Activated gamma-delta T cell treated with Interleukin-2 at 50 U/mL for 16 hours (primary cell): ENCODE measurements at regions not wholly inside any gene's neighbourhood (a gene's known extent, or its start where the extent isn't known, plus 50 kb on each side); places are given as distances from the start of the nearest gene placed in this dataset.
"Not testable (repeated sequence)": the region's sequence is repeated elsewhere in the genome, so short reads cannot be mapped to it uniquely, and the experiment has no call there.

ENCODE experiments used
- DNase-seq: peaks from one replicate; pipeline ENCODE4 v3.0.0-alpha.2; 2020

GRCh38 chr10:2414039-2414438 is 653.3 kb upstream of the PFKP start:
- no peak for DNase-seq

DNA sequence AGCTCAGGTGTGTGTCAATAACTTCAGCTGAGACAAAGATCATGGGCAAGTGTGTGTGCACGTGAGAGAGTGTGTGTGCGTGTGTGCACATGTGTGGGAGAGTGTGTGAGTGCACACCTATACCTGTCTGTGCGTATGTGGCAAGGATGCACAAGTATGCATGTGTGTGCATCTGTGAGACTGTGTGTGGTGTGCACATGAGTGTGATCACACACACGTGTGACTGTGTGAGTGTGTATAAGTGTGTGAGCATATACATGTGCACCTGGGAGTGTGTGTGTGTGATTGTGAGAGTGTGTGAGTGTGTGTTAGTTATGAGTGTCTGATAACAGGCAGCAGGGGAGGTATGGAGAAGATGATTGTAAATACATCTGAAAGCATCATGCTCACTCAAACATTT is 657.3 kb upstream of the PFKP start:
- DNase-seq: no peak

DNA sequence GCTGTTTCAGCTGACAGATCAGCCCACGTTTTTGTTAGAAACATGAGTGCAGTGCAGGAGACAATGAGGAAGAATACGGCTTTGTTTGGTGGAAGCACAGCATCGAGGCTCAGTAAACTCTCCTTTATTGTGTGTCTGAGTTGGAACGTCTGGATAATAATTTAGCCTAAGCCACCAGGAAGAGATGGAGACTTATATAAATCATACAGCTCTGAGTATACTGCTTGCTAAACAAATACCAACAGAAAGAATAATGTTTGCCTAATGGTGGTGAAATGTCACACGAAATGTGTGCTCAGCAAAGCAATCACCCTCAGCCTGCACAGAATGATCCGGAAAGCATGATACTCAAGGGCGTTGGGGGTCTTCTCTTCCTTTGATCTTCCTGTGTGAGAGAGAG is 664.1 kb upstream of the ADARB2 start:
- no peak for DNase-seq

GRCh38 chr10:2399482-2399881 is 662.2 kb upstream of the ADARB2 start:
- no peak for DNase-seq

GRCh38 chr10:2392145-2392812 is 655.0 kb upstream of the ADARB2 start:
- no peak for DNase-seq

- DNase-seq: no peak
Measured at GRCh38 chr10:2387672-2388071, 650.3 kb upstream of the ADARB2 start.

GRCh38 chr10:2387261-2387660 is 649.9 kb upstream of the ADARB2 start:
- no peak for DNase-seq

DNA sequence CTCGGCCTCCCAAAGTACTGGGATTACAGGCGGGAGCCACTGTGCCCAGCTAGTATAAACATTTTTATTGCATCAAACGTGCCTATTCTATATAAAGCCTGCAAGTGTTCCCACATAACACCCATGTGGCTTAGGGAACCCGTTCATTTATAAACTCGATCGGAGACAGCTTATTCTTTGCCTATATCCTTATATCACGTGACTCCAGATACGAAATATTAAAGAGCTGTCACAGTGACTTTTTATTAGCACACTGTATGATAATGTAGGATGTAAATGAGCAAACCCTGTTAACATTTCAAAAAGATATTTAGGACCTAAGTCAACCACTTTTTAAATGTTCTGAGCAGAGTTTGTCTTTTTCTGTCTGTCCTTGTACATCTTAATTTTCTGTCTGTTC is 642.9 kb upstream of the ADARB2 start:
- no peak for DNase-seq

- DNase-seq: no peak
Measured at GRCh38 chr10:2367083-2367482, 629.8 kb upstream of the ADARB2 start.

- DNase-seq: no peak
Measured at GRCh38 chr10:2366264-2366931, 629.1 kb upstream of the ADARB2 start.

GRCh38 chr10:2362331-2362730 is 625.0 kb upstream of the ADARB2 start:
- no peak for DNase-seq

- no peak for DNase-seq
Measured at GRCh38 chr10:2358586-2358985, 621.3 kb upstream of the ADARB2 start.

DNA sequence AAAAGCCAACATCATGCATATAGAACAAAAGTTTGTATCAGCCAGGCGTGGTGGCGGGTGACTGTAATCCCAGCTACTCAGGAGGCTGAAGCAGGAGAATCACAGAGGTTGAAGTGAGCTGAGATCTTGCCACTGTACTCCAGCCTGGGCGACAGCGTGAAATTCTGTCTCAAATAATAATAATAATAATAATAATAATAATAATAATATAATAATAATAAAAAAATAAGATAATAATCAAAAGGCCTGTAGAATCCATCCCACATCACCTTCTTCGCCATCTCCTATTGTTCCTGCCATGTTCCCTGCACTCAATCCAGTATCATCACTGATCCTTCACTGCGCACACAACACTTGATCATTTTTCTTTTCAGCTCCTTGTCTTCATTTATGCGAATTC is 619.3 kb upstream of the ADARB2 start:
- no peak for DNase-seq

GRCh38 chr10:2351566-2351965 is 614.2 kb upstream of the ADARB2 start:
- no peak for DNase-seq

DNA sequence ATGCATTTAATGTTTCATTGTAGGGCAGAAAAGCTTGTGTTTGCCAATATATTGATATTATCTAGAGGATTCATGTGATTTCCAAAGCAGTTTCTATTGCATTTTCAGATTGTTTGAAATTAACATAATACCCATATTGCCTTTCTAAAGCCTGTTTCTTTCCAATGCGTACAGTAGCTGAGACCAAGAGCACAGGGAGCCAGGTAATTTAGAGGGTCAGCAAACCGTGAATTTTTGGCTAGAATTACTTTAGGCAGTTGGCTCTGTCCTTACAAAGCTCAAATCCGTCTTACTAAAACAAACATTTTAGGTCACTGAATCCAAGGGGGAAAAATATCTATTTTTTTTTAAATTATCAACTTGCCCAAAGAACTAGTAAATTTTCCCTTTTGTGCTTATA is 604.9 kb upstream of the ADARB2 start:
- DNase-seq: no peak

GRCh38 chr10:2340831-2341647 is 603.7 kb upstream of the ADARB2 start:
- no peak for DNase-seq

DNA sequence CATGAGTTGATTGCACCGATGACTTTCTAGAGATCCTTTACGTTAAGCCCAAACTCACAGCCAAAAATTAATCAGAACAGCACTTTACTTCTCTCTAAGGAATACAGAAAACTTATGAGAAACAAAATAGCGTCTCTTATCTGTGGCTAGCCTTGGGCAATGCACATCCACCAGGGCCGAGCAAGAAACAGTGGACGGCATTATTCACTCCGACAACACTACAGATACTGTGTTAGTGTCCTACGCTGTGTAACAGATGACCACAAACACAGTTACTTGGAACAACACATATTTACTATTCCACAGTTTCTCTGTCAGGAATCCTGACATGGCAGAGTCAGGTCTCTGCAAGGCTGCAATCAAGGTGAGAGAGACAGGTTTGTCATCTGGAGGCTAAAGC is 598.3 kb upstream of the ADARB2 start:
- DNase-seq: no peak

GRCh38 chr10:2334575-2334974 is 597.2 kb upstream of the ADARB2 start:
- DNase-seq: no peak

DNA sequence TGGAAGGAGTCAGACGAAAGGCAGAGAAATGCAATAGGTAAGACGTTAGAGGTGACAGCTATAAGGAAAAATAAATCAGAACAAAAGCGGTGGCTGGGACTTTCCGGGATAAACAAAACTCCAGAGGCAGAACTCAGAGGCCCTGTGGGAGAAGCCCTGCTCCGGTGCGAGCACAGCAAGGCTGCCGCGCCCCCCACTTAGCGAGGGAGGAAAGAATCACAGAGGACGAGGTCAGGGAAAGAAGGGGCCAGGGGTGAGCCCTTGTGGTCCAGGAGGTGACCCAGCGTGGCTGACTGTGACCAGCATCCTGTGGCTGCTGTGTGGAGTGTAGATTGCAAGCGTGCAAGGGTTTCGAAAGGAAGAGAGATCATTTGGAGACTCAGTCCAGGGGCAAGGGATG is 591.8 kb upstream of the ADARB2 start:
- DNase-seq: no peak

DNA sequence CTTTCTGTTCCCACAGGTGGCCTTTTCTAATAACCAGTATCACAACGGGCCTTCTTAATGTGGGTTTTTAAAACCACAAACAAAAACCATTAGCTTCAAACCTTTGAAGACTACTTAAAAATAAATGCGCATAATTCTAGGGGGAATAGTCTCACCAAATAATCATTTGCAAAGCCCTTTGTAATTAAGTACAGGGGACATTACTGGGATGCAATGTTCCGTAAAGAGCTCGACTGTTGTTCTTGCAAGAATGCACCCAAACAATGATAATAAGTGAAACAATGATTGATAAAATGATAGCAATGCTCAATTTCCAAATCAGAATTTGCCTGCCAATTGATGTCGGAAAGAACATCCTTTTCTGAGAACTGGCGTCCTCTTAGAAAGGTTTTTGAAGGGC is 589.1 kb upstream of the ADARB2 start:
- no peak for DNase-seq

- not testable (repeated sequence) for DNase-seq
Measured at GRCh38 chr10:2315045-2315485, 577.7 kb upstream of the ADARB2 start.

GRCh38 chr10:2306081-2306480 is 568.8 kb upstream of the ADARB2 start:
- DNase-seq: no peak

DNA sequence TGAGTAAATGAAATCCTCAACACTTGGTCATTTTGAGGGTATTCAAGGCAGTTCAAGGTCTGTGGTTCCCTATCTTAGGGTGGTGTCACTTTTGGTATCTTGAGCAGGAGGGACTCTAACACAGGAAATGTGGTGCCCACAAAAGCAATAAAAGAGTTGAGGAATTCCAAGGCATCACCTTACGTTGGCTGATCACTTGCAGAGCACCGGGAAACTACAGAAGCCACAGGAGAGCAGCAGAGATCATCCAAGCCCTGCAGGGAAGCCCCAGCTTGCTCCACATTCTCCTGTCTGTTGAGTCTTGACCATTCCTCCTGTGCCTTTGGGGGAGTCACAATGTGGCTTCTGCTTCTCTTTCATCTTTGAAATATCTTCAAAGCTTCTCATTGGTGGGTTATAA is 565.8 kb upstream of the ADARB2 start:
- DNase-seq: no peak

- DNase-seq: no peak
Measured at GRCh38 chr10:2301227-2301626, 563.9 kb upstream of the ADARB2 start.
